SK-N-SH treated with all-trans-retinoic acid at 6 μM for 48 hours (cell line): ENCODE measurements at regions not wholly inside any gene's neighbourhood (a gene's known extent, or its start where the extent isn't known, plus 50 kb on each side); places are given as distances from the start of the nearest gene placed in this dataset.

Source experiments
- ATAC-seq: fragments of 200-7000 bp; cut with Tn5 transposase; 3 replicates; pipeline ENCODE4 v1.9.1; 2020; ENCODE audit warnings: mild to moderate bottlenecking, moderate library complexity
- ARNTL ChIP-seq: fragments of 450-650 bp; formaldehyde crosslinking; IDR thresholded peaks from 2 replicates; pipeline ENCODE4 v1.5.0; 2020; ENCODE audit warnings: low read depth, mild to moderate bottlenecking, moderate library complexity, borderline replicate concordance
- BACH2 ChIP-seq: fragments of 250-450 bp; sonication (Bioruptor Pico); IDR thresholded peaks from 2 replicates; pipeline ENCODE4 v1.9.0; 2021; ENCODE audit warnings: mild to moderate bottlenecking, borderline replicate concordance
- CREB5 ChIP-seq: fragments of 250-450 bp; sonication (Bioruptor Pico); IDR thresholded peaks from 2 replicates; pipeline ENCODE4 v1.5.1; 2020; ENCODE audit warnings: low read depth, mild to moderate bottlenecking, moderate library complexity
- CSDC2 ChIP-seq: fragments of 250-450 bp; sonication (Bioruptor Pico); IDR thresholded peaks from 2 replicates; pipeline ENCODE4 v1.5.0; 2020; ENCODE audit warnings: mild to moderate bottlenecking, moderate library complexity
- ESRRG ChIP-seq: fragments of 250-450 bp; sonication (Bioruptor Pico); IDR thresholded peaks from 2 replicates; pipeline ENCODE4 v1.6.1; 2021; ENCODE audit warnings: mild to moderate bottlenecking
- ISL1 ChIP-seq: fragments of 250-450 bp; sonication (Bioruptor Pico); IDR thresholded peaks from 2 replicates; pipeline ENCODE4 v2.1.2; 2022; ENCODE audit warnings: mild to moderate bottlenecking, moderate library complexity
- POU6F1 ChIP-seq: fragments of 250-450 bp; sonication (Bioruptor Pico); IDR thresholded peaks from 2 replicates; pipeline ENCODE4 v1.8.0; 2021; ENCODE audit warnings: low read depth, mild to moderate bottlenecking, moderate library complexity, borderline replicate concordance
- RARB ChIP-seq: fragments of 250-450 bp; sonication (Bioruptor Pico); IDR thresholded peaks from 2 replicates; pipeline ENCODE4 v1.8.0; 2021; ENCODE audit warnings: mild to moderate bottlenecking, moderate library complexity
- TCF4 ChIP-seq: fragments of 250-450 bp; sonication (Bioruptor Pico); IDR thresholded peaks from 2 replicates; pipeline ENCODE4 v1.8.0; 2021; ENCODE audit warnings: mild to moderate bottlenecking, moderate library complexity, borderline replicate concordance
- TOX ChIP-seq: fragments of 250-450 bp; sonication (Bioruptor Pico); IDR thresholded peaks from 2 replicates; pipeline ENCODE4 v1.8.0; 2021; ENCODE audit warnings: mild to moderate bottlenecking, moderate library complexity, borderline replicate concordance
- TSHZ2 ChIP-seq: fragments of 250-450 bp; sonication (Bioruptor Pico); IDR thresholded peaks from 2 replicates; pipeline ENCODE4 v1.5.0; 2020; ENCODE audit warnings: mild to moderate bottlenecking, moderate library complexity
- ZFP3 ChIP-seq: fragments of 250-450 bp; sonication (Bioruptor Pico); IDR thresholded peaks from 2 replicates; pipeline ENCODE4 v1.5.0; 2020; ENCODE audit warnings: mild to moderate bottlenecking, moderate library complexity
- ZFP30 ChIP-seq: fragments of 450-650 bp; formaldehyde crosslinking; IDR thresholded peaks from 2 replicates; pipeline ENCODE4 v1.5.0; 2022; ENCODE audit warnings: mild to moderate bottlenecking, moderate library complexity
- ZNF565 ChIP-seq: fragments of 450-650 bp; formaldehyde crosslinking; conservative IDR thresholded peaks from 2 replicates; pipeline ENCODE4 v1.5.0; 2020; ENCODE audit warnings: low read depth, mild to moderate bottlenecking, moderate library complexity
- ZNF70 ChIP-seq: fragments of 450-650 bp; formaldehyde crosslinking; IDR thresholded peaks from 2 replicates; pipeline ENCODE4 v1.5.0; 2020; ENCODE audit warnings: mild to moderate bottlenecking, moderate library complexity
- ZNF8 ChIP-seq: fragments of 450-650 bp; formaldehyde crosslinking; IDR thresholded peaks from 2 replicates; pipeline ENCODE4 v1.5.0; 2020; ENCODE audit warnings: mild to moderate bottlenecking, moderate library complexity
- TF ChIP-seq, protein P1 (sequence below): fragments of 250-450 bp; sonication (Bioruptor Pico); IDR thresholded peaks from 2 replicates; pipeline ENCODE4 v1.8.0; 2020; ENCODE audit warnings: mild to moderate bottlenecking, moderate library complexity, borderline replicate concordance
- TF ChIP-seq, protein P2 (sequence below): fragments of 250-450 bp; sonication (Bioruptor Pico); IDR thresholded peaks from 2 replicates; pipeline ENCODE4 v1.5.1; 2021; ENCODE audit warnings: mild to moderate bottlenecking, moderate library complexity

GRCh38 chr18:75546964-75547363 is 119.5 kb upstream of the SMIM21 start:
- TF ChIP-seq ZNF565 (CRISPR knock-in tag): no peak
- TF ChIP-seq POU6F1: no peak
- no peak for TF ChIP-seq BACH2 (CRISPR knock-in tag)
- no peak for TF ChIP-seq CREB5 (CRISPR knock-in tag)
- no peak for TF ChIP-seq ZFP3 (CRISPR knock-in tag)
- no peak for TF ChIP-seq TOX (CRISPR knock-in tag)
- no peak for TF ChIP-seq ESRRG (CRISPR knock-in tag)
- no peak for TF ChIP-seq TCF4 (CRISPR knock-in tag)
- TF ChIP-seq, protein P1, sequence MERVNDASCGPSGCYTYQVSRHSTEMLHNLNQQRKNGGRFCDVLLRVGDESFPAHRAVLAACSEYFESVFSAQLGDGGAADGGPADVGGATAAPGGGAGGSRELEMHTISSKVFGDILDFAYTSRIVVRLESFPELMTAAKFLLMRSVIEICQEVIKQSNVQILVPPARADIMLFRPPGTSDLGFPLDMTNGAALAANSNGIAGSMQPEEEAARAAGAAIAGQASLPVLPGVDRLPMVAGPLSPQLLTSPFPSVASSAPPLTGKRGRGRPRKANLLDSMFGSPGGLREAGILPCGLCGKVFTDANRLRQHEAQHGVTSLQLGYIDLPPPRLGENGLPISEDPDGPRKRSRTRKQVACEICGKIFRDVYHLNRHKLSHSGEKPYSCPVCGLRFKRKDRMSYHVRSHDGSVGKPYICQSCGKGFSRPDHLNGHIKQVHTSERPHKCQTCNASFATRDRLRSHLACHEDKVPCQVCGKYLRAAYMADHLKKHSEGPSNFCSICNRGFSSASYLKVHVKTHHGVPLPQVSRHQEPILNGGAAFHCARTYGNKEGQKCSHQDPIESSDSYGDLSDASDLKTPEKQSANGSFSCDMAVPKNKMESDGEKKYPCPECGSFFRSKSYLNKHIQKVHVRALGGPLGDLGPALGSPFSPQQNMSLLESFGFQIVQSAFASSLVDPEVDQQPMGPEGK (CRISPR knock-in tag): no peak
- no peak for ATAC-seq

GRCh38 chr18:75545189-75545588 is 117.7 kb upstream of the SMIM21 start:
- no peak for ATAC-seq
- TF ChIP-seq CREB5 (CRISPR knock-in tag): no peak
- TF ChIP-seq ZFP3 (CRISPR knock-in tag): no peak
- TF ChIP-seq ZNF8 (CRISPR knock-in tag): no peak
- no peak for TF ChIP-seq POU6F1
- TF ChIP-seq ISL1: no peak
- TF ChIP-seq ARNTL (CRISPR knock-in tag): no peak
- no peak for TF ChIP-seq BACH2 (CRISPR knock-in tag)
- TF ChIP-seq, protein P2, sequence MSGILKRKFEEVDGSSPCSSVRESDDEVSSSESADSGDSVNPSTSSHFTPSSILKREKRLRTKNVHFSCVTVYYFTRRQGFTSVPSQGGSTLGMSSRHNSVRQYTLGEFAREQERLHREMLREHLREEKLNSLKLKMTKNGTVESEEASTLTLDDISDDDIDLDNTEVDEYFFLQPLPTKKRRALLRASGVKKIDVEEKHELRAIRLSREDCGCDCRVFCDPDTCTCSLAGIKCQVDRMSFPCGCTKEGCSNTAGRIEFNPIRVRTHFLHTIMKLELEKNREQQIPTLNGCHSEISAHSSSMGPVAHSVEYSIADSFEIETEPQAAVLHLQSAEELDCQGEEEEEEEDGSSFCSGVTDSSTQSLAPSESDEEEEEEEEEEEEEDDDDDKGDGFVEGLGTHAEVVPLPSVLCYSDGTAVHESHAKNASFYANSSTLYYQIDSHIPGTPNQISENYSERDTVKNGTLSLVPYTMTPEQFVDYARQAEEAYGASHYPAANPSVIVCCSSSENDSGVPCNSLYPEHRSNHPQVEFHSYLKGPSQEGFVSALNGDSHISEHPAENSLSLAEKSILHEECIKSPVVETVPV (CRISPR knock-in tag): no peak
- no peak for TF ChIP-seq ZFP30
- no peak for TF ChIP-seq RARB (CRISPR knock-in tag)
- TF ChIP-seq ESRRG (CRISPR knock-in tag): no peak
- no peak for TF ChIP-seq ZNF565 (CRISPR knock-in tag)
- no peak for TF ChIP-seq ZNF70 (CRISPR knock-in tag)
- no peak for TF ChIP-seq TSHZ2 (CRISPR knock-in tag)
- TF ChIP-seq CSDC2 (CRISPR knock-in tag): no peak
